ENCODE measurements at regions not wholly inside any gene's neighbourhood (a gene's known extent, or its start where the extent isn't known, plus 50 kb on each side); places are given as distances from the start of the nearest gene placed in this dataset.
A peak's percentile ranks its signal among the peaks of the same experiment; 100 is the strongest.

GRCh38 chr14:76647697-76648298, 113.5 kb upstream of the VASH1 start:
- peak; percentile 79 for TF ChIP-seq CTCF (IDR thresholded peaks at IDR 0.05; ENCODE audit: unreplicated experiment)
- Mint-ChIP-seq H3K36me3 (ENCODE audit: insufficient read depth) (no peaks in the 10 kb centered on the region), H3K4me3 (ENCODE audit: low read depth) (no peak overlapping the region), H3K27me3 (peaks cover 29% of the 10 kb centered on the region), H3K4me1 (ENCODE audit: low read depth) (peaks cover 2% of the 10 kb centered on the region), H3K9me3 (ENCODE audit: low read depth) (no peaks in the 10 kb centered on the region), H3K27ac (no peak overlapping the region)
- DNase-seq (ENCODE audit: low spot score, unreplicated experiment) = peak; percentile 12

GRCh38 chr14:76651410-76652055, 109.7 kb upstream of the VASH1 start:
- no peak for DNase-seq (ENCODE audit: low spot score, unreplicated experiment)
- Mint-ChIP-seq H3K9me3 (ENCODE audit: low read depth) (no peaks in the 10 kb centered on the region), H3K4me3 (ENCODE audit: low read depth) (no peak overlapping the region), H3K4me1 (ENCODE audit: low read depth) (peaks cover 2% of the 10 kb centered on the region), H3K27me3 (peaks cover 34% of the 10 kb centered on the region), H3K36me3 (ENCODE audit: insufficient read depth) (no peaks in the 10 kb centered on the region), H3K27ac (no peak overlapping the region)
- TF ChIP-seq CTCF (IDR thresholded peaks at IDR 0.05; ENCODE audit: unreplicated experiment) = no peak

- Mint-ChIP-seq H3K4me3 (ENCODE audit: low read depth) (no peak overlapping the region), H3K27ac (no peak overlapping the region), H3K9me3 (ENCODE audit: low read depth) (peaks cover 8% of the 10 kb centered on the region), H3K4me1 (ENCODE audit: low read depth) (peaks cover 2% of the 10 kb centered on the region), H3K36me3 (ENCODE audit: insufficient read depth) (no peaks in the 10 kb centered on the region), H3K27me3 (peaks cover 35% of the 10 kb centered on the region)
- DNase-seq (ENCODE audit: low spot score, unreplicated experiment) = no peak
- no peak for TF ChIP-seq CTCF (IDR thresholded peaks at IDR 0.05; ENCODE audit: unreplicated experiment)
Measured at GRCh38 chr14:76653875-76654572, 107.2 kb upstream of the VASH1 start.

- H3K27ac Mint-ChIP-seq = no peak overlapping the region
Measured at GRCh38 chr14:76654573-76655108, 106.6 kb upstream of the VASH1 start.

More at GRCh38 chr14:76654573-76655108, 106.6 kb upstream of the VASH1 start:
- H3K4me3 Mint-ChIP-seq (ENCODE audit: low read depth) = no peak overlapping the region
- H3K36me3 Mint-ChIP-seq (ENCODE audit: insufficient read depth) = no peaks in the 10 kb centered on the region
- H3K4me1 Mint-ChIP-seq (ENCODE audit: low read depth) = peaks cover 2% of the 10 kb centered on the region
- peaks cover 11% of the 10 kb centered on the region for H3K9me3 Mint-ChIP-seq (ENCODE audit: low read depth)
- DNase-seq (ENCODE audit: low spot score, unreplicated experiment) = no peak
- TF ChIP-seq CTCF (IDR thresholded peaks at IDR 0.05; ENCODE audit: unreplicated experiment) = no peak
- peaks cover 35% of the 10 kb centered on the region for H3K27me3 Mint-ChIP-seq
